ENCODE measurements at regions not wholly inside any gene's neighbourhood (a gene's known extent, or its start where the extent isn't known, plus 50 kb on each side); places are given as distances from the start of the nearest gene placed in this dataset.
"Not testable (repeated sequence)": the region's sequence is repeated elsewhere in the genome, so short reads cannot be mapped to it uniquely, and the experiment has no call there.

DNA sequence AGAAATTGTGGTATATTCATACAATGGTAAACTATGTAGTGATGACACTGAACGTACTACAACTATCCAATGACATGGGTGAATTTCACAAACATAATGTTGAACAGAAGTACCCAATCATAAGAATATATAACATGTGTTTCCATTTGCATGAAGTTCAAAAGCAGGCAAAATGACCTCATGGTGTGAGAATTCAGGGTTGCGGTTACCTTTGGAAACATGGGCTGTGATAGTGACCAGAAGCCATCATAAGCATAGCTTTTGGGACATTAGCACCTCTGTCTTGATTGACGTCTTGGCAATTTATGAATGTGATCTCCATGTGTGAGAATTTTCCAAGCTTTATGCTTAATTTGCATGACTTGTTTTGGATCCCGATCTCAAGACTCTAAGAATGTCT is 500.1 kb upstream of the JAG1 start:
- CTCF ChIA-PET, result no interaction called here
- peaks cover 3% of the 10 kb centered on the region for H3K9me3 Mint-ChIP-seq

DNA sequence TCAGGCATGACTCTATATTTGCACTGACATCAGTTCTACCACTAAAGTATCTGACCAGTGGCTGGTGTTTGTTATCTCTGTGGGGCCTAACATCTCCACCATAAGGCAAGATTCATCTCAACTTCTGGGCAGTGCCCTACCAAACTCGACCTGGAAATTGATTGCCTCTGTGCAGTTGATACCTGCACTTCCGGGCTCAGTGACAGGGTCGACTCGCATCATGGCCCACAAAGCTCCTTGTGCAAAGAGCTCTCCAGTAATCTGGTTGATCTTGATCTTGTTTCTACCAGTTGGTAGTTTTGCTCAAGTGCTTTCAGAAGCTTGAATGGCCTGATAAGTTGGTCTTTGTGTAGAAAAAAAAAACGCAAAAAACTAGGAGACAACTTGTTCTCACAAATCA is 501.1 kb upstream of the JAG1 start:
- Mint-ChIP-seq H3K4me1 (ENCODE audit: low read depth) (no peaks in the 10 kb centered on the region), H3K27me3 (ENCODE audit: low read depth) (peaks cover 2% of the 10 kb centered on the region), H3K36me3 (ENCODE audit: low read depth) (no peaks in the 10 kb centered on the region), H3K9me3 (peaks cover 3% of the 10 kb centered on the region), H3K4me3 (no peak overlapping the region), H3K27ac (no peak overlapping the region)
- intact Hi-C loops (cut with micrococcal nuclease), result no loop called here
- CTCF ChIA-PET, result interaction anchor here (0.6 kb wide), 1 partner anchor 148 kb away, joined by 3 read pairs; no protein-coding TSS in a partner anchor
- no peak for DNase-seq

More for the DNA sequence above, 500.1 kb upstream of the JAG1 start:
- Mint-ChIP-seq H3K36me3 (ENCODE audit: low read depth) (no peaks in the 10 kb centered on the region), H3K4me3 (no peak overlapping the region), H3K27me3 (ENCODE audit: low read depth) (peaks cover 2% of the 10 kb centered on the region), H3K4me1 (ENCODE audit: low read depth) (no peaks in the 10 kb centered on the region), H3K27ac (no peak overlapping the region)
- intact Hi-C loops (cut with micrococcal nuclease), result no loop called here
- DNase-seq, result no peak

DNA sequence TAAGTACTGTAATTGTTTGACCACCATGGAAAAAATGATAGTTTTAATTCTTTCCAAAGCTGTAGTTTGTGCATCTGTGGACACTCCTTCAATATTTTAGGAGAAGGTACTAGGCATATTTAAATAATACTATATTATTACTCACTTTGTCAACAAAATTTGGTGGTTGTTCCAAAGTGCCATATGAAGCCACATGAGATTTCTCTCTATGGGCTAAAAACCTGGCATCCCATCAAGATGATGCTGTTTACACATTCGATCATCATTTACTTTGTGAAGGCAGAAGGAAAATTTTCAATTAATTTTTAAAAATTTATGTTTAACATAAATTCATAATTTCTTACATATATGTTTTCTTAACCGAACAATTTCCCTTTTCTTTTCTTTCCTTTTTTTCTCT is 502.6 kb upstream of the JAG1 start:
- no peak overlapping the region for H3K4me3 Mint-ChIP-seq
- CTCF ChIA-PET, result no interaction called here
- peaks cover 7% of the 10 kb centered on the region for H3K9me3 Mint-ChIP-seq
- no peaks in the 10 kb centered on the region for H3K36me3 Mint-ChIP-seq (ENCODE audit: low read depth)
- H3K4me1 Mint-ChIP-seq (ENCODE audit: low read depth), result no peaks in the 10 kb centered on the region
- intact Hi-C loops (cut with micrococcal nuclease), result no loop called here
- DNase-seq, result no peak
- H3K27me3 Mint-ChIP-seq (ENCODE audit: low read depth), result peaks cover 2% of the 10 kb centered on the region
- H3K27ac Mint-ChIP-seq, result no peak overlapping the region

DNA sequence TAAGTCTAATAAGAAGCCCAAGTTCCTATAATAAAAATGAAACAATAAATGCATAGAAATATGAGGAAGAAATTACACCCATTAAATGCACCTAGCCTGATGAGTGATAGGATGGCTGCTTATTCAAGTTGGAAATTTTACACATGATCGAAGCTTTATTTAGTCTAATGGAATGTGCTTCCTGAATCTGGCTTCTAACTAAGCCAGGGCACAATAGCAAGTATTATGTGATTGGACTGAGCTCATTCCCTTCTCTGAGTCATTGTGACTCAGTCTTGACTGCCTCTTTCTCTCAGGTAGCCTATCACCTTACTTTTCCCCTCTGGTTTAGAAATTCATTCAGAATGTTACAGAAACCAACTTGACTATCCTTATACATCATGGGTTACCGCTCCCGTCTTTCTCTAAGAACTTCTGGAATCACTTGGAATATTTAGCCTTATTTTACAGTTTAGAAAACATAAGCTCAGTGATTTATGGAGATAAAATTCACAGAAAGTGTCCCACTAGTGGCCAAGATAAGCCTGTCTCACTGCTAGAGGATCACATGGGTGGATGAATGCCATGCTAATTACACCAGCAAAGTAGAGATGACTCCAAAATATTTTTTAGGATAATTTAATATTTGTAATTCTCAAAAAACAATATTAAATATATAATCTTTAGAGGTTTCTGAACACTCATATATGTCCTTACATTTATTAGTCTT is 505.3 kb upstream of the JAG1 start:
- Mint-ChIP-seq H3K9me3 (peaks cover 7% of the 10 kb centered on the region), H3K27me3 (ENCODE audit: low read depth) (peaks cover 2% of the 10 kb centered on the region), H3K4me3 (no peak overlapping the region), H3K36me3 (ENCODE audit: low read depth) (no peaks in the 10 kb centered on the region), H3K27ac (no peak overlapping the region), H3K4me1 (ENCODE audit: low read depth) (no peaks in the 10 kb centered on the region)
- DNase-seq, result no peak
- CTCF ChIA-PET, result no interaction called here
- intact Hi-C loops (cut with micrococcal nuclease), result no loop called here

DNA sequence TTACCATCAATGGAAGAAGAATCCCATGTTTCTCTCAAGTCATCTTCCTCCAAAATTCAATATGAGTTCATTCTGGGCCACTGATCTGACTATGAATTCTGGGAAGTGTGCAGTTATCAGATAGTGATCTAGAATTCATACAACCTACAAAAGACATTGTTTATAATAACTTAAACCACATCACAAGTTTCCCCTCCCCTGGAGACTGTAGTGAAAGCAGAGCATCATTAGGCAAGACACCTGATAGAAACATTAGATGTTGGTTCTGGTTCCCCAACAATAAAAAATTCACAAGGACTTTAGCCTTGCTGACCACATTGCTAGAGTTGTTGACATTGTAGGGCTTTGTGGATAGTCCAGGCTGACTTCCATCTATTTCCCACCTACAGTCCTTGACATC is 506.4 kb upstream of the JAG1 start:
- Mint-ChIP-seq H3K4me3 (no peak overlapping the region), H3K27ac (no peak overlapping the region), H3K9me3 (peaks cover 15% of the 10 kb centered on the region), H3K36me3 (ENCODE audit: low read depth) (no peaks in the 10 kb centered on the region), H3K4me1 (ENCODE audit: low read depth) (no peaks in the 10 kb centered on the region), H3K27me3 (ENCODE audit: low read depth) (peaks cover 2% of the 10 kb centered on the region)
- CTCF ChIA-PET, result no interaction called here
- DNase-seq, result no peak
- intact Hi-C loops (cut with micrococcal nuclease), result no loop called here

DNA sequence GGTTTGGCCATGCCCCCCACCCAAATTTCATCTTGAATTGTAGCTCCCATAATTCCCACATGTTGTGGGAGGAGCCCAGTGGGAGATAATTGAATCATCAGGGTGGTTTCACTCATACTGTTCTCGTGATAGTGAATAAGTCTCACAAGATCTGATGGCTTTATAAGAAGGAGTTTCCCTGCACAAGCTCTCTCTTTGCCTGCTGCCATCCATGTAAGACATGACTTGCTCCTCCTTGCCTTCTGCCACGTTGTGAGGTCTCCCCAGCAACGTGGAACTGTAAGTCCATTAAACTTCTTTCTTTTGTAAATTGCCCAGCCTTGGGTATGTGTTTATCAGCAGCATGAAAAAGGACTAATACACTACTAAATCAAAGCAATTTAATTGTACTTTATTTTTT is 507.3 kb upstream of the JAG1 start:
- H3K27me3 Mint-ChIP-seq (ENCODE audit: low read depth); H3K4me1 Mint-ChIP-seq (ENCODE audit: low read depth); H3K27ac Mint-ChIP-seq; DNase-seq; intact Hi-C loops (cut with micrococcal nuclease); H3K36me3 Mint-ChIP-seq (ENCODE audit: low read depth); H3K4me3 Mint-ChIP-seq; CTCF ChIA-PET: not testable (repeated sequence)
- peaks cover 15% of the 10 kb centered on the region for H3K9me3 Mint-ChIP-seq

DNA sequence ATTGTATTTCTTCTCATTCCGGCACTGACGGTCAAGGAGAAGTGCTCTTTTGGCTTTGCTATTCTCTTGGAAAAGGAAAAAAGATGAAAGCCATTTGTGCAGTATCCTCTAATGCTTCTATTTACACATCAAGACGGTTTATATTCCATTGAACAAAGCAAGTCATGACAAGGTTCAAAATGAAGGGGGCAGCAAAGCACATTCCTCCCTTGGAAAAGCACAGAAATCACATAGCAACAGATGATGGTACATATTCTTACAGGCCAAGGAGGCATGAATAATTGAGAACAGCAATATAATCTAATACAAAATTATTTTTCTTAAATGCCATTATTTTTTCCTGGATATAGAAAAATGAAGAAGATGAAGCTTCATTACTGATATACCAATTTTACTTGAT is 508.2 kb upstream of the JAG1 start:
- intact Hi-C loops (cut with micrococcal nuclease), result no loop called here
- DNase-seq, result no peak
- Mint-ChIP-seq H3K9me3 (peaks cover 15% of the 10 kb centered on the region), H3K27ac (no peak overlapping the region), H3K4me1 (ENCODE audit: low read depth) (no peaks in the 10 kb centered on the region), H3K4me3 (no peak overlapping the region), H3K36me3 (ENCODE audit: low read depth) (no peaks in the 10 kb centered on the region), H3K27me3 (ENCODE audit: low read depth) (no peaks in the 10 kb centered on the region)
- CTCF ChIA-PET, result no interaction called here

DNA sequence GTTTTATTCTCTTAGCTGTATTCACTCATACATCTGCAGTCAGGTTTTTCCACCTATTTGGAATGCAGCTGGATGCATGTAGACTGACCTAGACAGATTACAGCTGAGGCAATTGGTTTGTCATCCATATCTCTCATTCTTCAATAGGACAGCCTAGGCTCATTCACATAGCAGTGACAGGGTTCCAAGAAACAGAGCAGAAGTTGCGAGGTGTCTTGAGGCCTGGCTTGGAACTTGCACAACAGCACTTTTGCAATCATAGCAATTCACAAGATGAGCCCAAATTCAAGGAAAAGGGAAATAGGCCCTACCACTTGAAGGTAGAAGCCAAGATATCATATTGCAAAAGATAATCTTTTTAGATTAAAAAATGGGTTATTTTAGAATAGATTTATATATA is 508.9 kb upstream of the JAG1 start:
- CTCF ChIA-PET, result no interaction called here
- Mint-ChIP-seq H3K4me3 (no peak overlapping the region), H3K27ac (no peak overlapping the region), H3K27me3 (ENCODE audit: low read depth) (no peaks in the 10 kb centered on the region), H3K4me1 (ENCODE audit: low read depth) (no peaks in the 10 kb centered on the region), H3K9me3 (peaks cover 13% of the 10 kb centered on the region), H3K36me3 (ENCODE audit: low read depth) (no peaks in the 10 kb centered on the region)
- no peak for DNase-seq
- intact Hi-C loops (cut with micrococcal nuclease), result no loop called here

DNA sequence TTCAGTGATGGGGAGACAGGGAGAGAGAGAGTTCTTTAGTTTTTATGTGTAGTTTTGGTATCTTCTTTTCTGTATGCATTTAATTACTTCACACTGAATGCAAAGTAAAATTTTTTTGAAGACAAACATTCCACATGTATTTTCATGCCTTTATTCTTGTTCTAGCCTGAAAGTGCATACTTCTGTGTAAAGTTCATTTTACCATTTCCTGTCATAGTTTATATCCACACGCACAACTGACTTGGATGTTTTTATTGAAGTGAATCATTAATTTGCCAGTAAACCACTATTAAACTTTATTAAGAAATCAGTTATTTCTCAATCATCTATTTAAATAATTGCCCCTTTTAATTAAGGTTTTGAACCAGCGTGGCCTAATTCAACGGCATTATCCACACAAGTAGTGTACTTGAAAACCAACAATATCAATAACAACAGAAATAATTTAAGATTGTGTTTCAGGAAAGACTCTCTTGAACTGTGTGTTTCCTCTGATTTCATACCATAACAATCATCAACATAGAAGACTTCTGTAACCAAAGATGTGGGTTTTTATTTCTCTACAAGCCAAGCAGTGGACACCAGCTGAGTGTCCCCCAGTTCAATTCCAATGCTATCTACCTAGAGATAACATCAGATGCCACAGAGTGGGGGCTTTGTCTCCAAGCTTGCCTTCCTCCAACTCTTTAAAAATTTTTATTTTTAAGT is 512.7 kb upstream of the JAG1 start:
- intact Hi-C loops (cut with micrococcal nuclease), result no loop called here
- H3K36me3 Mint-ChIP-seq (ENCODE audit: low read depth), result no peaks in the 10 kb centered on the region
- H3K27ac Mint-ChIP-seq, result no peak overlapping the region
- DNase-seq, result no peak
- H3K9me3 Mint-ChIP-seq, result peaks cover 9% of the 10 kb centered on the region
- H3K4me1 Mint-ChIP-seq (ENCODE audit: low read depth), result no peaks in the 10 kb centered on the region
- no peaks in the 10 kb centered on the region for H3K27me3 Mint-ChIP-seq (ENCODE audit: low read depth)
- CTCF ChIA-PET, result no interaction called here
- H3K4me3 Mint-ChIP-seq, result no peak overlapping the region

DNA sequence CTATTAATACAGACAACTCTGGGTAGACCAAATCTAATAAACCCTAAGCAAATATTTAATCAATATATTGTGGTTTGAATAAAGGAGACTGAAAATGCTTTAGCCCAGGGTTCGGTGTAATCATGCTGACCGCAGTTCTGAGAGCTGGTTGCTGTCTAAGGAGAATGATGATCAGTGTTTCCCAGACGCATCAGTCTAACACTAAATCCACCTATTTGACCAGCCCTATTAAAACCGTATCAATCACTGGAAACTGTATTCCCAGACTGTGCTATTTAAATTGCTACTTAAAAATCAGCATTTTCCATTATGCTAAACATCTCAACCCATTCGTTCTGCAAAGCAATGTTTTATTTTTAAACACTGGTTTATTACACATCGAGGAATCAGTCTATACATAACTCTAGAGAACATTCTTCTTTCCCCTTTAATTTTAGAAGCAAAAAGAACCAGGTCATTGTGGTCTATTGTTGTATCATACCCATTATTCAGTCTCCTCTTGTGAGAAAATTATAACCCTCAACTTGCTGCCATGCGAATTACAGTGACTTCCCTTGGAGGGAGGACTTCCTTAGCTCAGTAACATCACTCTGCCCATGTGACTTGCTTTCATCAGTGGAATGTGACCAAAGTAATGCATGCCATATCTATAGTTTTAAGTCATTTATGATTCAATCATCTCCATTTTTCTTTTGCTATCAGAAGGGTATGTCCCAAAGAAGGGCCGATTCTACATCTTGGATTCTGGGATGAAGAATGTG is 515.2 kb upstream of the JAG1 start:
- H3K4me3 Mint-ChIP-seq, result no peak overlapping the region
- no peaks in the 10 kb centered on the region for H3K4me1 Mint-ChIP-seq (ENCODE audit: low read depth)
- peaks cover 9% of the 10 kb centered on the region for H3K9me3 Mint-ChIP-seq
- DNase-seq, result no peak
- no peak overlapping the region for H3K27ac Mint-ChIP-seq
- H3K27me3 Mint-ChIP-seq (ENCODE audit: low read depth), result peaks cover 3% of the 10 kb centered on the region
- CTCF ChIA-PET, result no interaction called here
- intact Hi-C loops (cut with micrococcal nuclease), result no loop called here
- H3K36me3 Mint-ChIP-seq (ENCODE audit: low read depth), result no peaks in the 10 kb centered on the region

DNA sequence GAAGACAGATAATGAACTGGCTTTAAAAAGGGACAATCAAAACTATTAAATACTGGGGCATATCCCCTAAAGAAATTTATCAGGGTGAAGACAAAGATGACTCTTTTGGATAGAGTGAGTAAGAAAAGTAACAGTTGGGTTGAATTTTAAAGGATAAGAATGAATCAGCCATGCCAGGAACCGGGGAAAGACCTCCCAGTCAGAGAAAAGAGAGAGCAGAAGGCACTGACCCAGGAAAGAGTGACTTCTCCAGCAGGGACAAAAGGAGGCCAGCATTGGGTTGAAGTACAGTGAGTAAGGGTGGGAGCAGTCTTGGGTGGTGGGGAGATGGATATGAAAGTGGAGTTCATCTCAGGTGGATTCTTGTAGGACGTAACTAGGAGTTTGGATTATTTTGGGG is 516.9 kb upstream of the JAG1 start:
- Mint-ChIP-seq H3K27me3 (ENCODE audit: low read depth) (peaks cover 3% of the 10 kb centered on the region), H3K4me3 (no peak overlapping the region), H3K4me1 (ENCODE audit: low read depth) (no peaks in the 10 kb centered on the region), H3K9me3 (peaks cover 1% of the 10 kb centered on the region), H3K36me3 (ENCODE audit: low read depth) (no peaks in the 10 kb centered on the region), H3K27ac (no peak overlapping the region)
- intact Hi-C loops (cut with micrococcal nuclease), result no loop called here
- DNase-seq, result no peak
- CTCF ChIA-PET, result no interaction called here

DNA sequence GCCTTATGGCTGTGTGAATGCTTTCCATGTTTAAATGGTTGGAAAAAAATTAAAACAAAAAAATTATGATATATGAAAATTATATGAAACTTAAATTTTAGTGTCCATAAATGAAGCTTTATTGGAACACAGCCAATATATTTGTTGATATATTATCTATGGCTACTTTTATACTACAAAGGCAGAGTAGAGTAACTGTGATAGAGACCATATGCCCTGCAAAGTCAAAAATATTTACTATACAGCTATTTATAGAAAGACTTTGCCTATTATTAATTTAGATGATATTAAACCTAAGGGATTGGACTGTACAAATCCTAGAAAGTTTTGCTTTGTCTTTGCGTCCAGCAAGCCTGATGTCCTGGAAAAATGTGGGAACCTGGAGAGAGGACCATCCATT is 518.3 kb upstream of the JAG1 start:
- intact Hi-C loops (cut with micrococcal nuclease), result no loop called here
- peaks cover 3% of the 10 kb centered on the region for H3K27me3 Mint-ChIP-seq (ENCODE audit: low read depth)
- no peaks in the 10 kb centered on the region for H3K9me3 Mint-ChIP-seq
- no peaks in the 10 kb centered on the region for H3K36me3 Mint-ChIP-seq (ENCODE audit: low read depth)
- no peak for DNase-seq
- no peak overlapping the region for H3K4me3 Mint-ChIP-seq
- CTCF ChIA-PET, result no interaction called here
- no peak overlapping the region for H3K27ac Mint-ChIP-seq
- no peaks in the 10 kb centered on the region for H3K4me1 Mint-ChIP-seq (ENCODE audit: low read depth)

DNA sequence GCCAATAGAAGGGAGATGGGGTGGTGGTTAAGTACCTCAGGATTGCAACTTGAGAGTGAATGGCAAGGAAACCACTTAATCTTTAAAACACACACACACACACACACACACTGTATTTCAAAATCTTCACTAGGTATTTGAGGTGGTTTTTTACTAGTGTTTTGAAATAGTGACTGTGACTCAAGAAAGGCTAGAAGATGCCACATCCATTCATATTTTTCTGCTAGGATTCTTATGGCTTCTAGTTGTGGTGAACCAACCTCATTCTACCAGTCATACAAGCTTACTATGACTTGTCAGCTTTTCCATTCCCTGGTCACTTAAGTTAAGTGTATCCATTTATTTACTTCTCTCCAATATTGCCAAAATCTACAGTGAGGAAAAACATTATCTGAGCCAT is 519.4 kb upstream of the JAG1 start:
- H3K4me3 Mint-ChIP-seq, result no peak overlapping the region
- no peaks in the 10 kb centered on the region for H3K4me1 Mint-ChIP-seq (ENCODE audit: low read depth)
- H3K27ac Mint-ChIP-seq, result no peak overlapping the region
- no peaks in the 10 kb centered on the region for H3K36me3 Mint-ChIP-seq (ENCODE audit: low read depth)
- no peak for DNase-seq
- intact Hi-C loops (cut with micrococcal nuclease), result no loop called here
- H3K27me3 Mint-ChIP-seq (ENCODE audit: low read depth), result peaks cover 5% of the 10 kb centered on the region
- CTCF ChIA-PET, result no interaction called here
- H3K9me3 Mint-ChIP-seq, result no peaks in the 10 kb centered on the region

Measured in activated naive CD4-positive, alpha-beta T cell treated with anti-CD3 and anti-CD28 coated beads for 36 hours (primary cell).